Stimulated activated CD4-positive, alpha-beta T cell treated with anti-CD3 and anti-CD28 coated beads, Interleukin-15, amount 100 ng/mL, for 1 hour (primary cell): ENCODE measurements at regions not wholly inside any gene's neighbourhood (a gene's known extent, or its start where the extent isn't known, plus 50 kb on each side); places are given as distances from the start of the nearest gene placed in this dataset.
"Not testable (repeated sequence)": the region's sequence is repeated elsewhere in the genome, so short reads cannot be mapped to it uniquely, and the experiment has no call there.

Source experiments
- DNase-seq, 2 donors: peaks; one replicate each; pipeline ENCODE4 v3.0.0-alpha.2; 2020; ENCODE audit warnings: low read depth in 1 of 2, low spot score in 1 of 2

DNA sequence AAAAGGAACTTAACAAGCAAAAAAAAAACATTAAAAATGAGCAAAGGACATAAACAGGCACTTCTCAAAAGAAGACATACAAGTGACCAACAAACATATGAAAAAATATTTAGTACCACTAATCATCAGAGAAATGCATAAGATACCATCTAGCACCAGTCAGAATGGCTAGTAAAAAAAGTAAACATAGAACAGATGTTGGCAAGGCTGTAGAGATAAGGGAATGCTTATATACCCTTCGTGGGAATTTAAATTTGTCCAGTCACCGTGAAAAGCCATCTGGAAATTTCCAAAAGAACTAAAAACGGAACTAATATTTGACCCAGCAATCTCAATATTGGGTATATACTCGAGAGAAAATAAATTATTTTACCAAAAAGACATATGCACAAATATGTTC, 1751.3 kb upstream of the LRRTM1 start:
- no peak for DNase-seq

DNA sequence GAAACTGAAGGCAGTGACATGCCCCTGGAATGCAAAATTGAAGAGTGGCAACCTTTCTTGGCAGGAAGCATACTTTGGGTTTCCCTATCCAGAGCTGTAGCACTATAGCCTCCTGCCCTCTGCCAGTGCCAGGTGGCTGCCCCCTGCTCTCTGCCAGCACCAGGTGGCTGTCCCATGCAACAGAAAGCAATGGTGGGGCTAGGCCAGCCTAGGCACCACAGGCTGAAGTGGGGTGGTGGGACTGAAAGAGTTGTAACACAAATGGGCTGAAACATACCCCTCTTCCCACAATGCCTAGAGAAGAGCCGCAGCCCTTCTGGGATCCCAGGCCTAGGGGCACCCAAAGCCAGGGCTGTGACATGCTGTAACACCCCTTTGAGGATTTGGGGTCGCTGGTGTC, 1739.3 kb upstream of the LRRTM1 start:
- no peak for DNase-seq

DNA sequence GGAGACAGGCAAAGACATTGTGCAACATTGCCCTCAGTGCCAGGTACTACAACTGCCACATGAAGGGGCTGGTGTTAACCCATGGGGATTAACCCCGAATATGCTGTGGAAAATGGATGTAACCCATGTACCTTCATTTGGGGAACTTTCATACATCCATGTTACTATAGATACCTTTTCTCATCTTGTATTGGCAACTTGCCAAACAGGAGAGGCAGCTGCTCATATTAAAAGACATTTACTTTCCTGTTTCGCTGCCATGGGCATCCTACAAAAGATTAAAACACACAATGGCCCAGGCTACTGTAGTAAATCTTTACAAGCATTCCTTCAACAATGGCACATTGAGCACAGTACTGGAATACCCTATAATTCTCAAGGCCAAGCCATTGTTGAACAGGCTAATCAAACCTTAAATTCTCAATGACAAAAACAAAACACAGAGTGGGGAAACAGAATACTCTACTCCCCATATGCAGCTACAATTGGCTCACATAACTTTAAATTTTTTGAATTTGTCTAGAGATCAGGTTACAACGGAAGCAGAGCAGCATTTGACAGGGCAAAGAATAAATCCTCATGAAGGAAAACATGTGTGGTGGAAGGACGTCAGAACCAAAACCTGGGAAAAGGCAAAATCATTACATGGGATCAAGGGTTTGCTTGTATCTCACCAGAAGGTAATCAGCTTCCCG, 1723.5 kb upstream of the LRRTM1 start:
- no peak for DNase-seq

DNA sequence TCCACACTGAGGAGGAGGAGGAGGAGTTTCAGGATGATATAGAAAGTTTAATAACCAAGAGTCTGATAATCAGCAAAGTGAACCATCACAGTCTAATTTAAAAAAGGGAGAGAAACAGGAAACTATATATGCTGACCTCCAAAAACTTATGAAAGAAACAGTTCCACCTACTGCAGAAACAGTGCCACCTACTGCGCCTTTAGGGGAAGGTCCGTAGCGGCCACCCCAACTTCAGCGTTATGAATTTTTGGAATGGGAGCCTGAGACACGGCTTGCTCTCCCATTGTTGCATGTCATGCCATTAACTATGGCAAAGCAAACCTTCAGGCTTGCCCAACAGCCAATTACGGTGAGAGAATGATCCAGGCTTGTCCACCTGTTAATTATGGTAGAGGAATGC, 1719.2 kb upstream of the LRRTM1 start:
- no peak for DNase-seq

DNA sequence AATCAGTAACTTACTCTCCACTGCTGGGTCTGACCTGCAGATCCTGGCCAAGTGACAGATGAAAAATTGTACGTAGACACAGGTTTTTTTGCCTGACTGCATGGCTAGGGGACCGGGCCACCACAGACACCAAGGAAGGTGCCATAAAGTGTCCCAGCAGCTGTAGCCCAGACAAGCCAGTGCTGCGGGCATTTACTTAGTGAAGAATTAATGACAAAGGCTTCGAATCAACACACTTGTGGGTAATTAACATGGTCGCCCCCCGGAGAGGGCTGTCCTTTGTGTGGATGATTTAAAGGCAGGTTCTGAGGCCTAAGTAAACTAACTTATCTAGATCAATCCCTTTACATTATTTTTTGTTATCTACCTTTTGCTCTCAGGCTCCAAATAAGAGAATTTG, 1709.1 kb upstream of the LRRTM1 start:
- no peak for DNase-seq

DNA sequence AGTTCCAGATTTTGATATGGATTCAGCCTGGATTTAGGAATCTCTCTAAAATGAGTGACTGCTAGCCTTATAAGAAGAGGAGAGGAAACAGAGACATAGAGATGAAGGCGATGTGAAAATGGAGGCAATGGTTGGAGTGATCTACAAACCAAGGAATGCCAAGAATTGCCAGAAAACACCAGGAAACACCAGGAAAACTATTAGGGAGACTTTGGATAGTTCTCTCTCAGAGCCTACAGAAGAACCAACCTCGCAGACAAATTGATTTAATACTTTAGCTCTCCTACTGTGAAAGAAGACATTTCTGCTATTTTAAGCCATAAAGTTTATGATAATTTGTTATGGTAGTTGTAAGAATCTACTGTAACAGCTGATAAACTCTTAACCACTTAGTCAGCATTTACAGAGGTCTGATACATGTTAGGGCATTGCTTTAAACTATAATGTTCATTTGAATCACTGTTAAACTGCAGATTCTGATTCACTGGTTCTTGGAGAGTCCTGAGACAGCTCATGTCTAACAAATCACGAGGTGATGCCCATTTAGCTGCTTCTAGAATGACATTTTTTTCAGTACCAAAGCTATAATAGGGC, 1702.6 kb upstream of the LRRTM1 start:
- no peak for DNase-seq

DNA sequence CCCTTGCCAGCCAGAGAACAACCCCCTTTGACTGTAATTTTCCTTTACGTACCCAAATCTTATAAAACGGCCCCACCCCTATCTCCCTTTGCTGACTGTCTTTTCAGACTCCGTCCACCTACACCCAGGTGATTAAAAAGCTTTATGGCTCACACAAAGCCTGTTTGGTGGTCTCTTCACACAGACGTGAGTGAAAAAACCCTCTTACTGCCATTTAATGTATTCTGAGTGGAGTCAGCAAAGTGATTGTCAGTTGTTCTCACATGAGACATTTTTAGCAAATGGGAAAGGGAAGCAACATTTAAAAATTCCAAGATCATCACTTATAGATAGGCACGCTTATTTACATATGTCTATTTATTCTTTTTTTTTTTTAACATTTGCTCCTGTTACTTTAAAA, 1701.3 kb upstream of the LRRTM1 start:
- DNase-seq, result not testable (repeated sequence)

DNA sequence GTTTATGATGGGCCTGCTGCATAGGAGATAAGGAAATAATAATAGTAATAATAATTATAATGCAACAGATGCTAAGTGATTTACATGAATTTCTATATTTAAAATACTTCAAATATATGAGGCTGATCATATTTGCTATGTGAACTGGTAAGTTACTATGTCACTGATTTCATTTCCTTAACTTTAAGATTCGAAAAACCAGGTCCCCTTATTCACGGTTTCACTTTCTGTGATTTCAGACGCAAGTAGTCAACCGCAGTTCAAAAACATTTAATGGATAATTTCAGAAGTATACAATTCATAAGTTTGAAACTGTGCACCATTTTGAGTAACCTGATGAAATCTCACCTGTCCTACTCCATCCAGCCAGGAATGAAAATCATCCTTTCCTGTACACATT, 1697.1 kb upstream of the LRRTM1 start:
- no peak for DNase-seq

DNA sequence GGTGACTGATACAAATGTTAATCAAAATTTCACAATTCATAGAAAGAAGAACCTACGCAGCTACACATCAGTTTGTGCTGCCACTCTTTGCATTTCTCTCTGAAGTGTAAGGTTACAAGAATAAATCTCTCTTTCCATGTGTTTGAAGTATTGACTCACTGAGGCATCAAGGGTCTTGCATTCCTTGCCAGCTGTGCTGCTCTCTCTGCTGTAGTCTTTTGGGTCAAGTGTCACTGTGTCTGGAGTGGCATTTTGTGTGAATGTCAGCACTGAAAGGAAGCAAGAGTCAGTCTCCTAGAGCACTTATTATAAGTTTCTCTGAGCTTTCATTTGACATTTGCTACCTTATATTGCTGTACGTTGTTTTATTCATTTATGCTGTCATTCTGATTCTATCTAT, 1696.1 kb upstream of the LRRTM1 start:
- no peak for DNase-seq

DNA sequence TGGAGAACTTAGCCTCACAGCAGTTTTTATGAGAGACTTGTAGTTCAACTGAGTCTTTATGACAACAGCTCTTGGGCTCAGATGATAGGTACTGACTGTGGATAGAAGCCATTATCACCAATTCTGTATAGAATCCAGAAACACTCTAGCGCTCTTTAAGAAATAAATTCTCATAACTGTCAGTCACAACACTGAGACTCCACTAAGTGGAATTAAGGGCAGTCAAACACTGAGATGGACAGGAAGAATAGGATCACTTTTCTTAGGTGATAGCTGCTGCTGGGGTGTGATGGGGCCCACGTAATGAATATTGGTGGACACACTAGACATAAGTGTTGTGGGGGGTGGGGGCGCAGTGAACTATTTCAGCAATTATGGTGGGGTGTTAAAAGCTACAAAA, 1691.8 kb upstream of the LRRTM1 start:
- no peak for DNase-seq

DNA sequence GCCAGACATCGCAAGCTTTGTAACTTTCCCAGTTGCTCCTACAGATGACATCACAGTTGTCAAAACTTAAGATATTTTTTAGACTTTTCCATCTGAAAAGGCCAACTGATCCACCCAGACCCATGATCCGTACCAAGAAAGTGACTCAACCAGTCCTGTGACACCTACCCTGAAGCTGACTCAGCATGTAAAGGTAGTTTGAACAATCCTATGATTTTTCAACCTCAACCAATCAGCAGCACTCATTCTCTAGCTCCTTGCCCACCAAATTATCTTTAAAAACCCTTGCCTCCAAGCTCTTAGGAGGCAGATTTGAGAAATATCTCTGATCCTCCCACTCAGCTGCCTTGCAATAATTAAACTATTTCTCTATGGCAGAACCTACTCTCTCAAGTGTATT, 1686.7 kb upstream of the LRRTM1 start:
- DNase-seq, result no peak

DNA sequence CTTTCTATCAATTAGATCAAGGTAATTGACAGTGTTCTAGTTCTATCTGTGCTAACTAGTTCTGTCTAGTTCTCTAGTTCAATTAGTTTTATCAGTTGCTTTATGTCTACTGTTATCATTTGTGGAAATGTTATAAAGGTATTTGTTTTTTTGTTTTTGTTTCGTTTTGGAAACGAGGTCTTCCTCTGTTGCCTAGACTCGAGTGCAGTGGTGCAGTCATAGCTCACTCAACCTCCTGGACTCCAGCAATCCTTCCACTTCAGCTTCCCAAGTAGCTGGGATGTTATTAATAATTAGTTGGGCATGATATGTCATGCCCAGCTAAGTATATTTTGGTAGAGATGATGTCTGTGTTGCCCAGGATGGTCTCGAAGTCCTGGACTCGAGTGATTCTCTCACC, 1682.8 kb upstream of the LRRTM1 start:
- no peak for DNase-seq

DNA sequence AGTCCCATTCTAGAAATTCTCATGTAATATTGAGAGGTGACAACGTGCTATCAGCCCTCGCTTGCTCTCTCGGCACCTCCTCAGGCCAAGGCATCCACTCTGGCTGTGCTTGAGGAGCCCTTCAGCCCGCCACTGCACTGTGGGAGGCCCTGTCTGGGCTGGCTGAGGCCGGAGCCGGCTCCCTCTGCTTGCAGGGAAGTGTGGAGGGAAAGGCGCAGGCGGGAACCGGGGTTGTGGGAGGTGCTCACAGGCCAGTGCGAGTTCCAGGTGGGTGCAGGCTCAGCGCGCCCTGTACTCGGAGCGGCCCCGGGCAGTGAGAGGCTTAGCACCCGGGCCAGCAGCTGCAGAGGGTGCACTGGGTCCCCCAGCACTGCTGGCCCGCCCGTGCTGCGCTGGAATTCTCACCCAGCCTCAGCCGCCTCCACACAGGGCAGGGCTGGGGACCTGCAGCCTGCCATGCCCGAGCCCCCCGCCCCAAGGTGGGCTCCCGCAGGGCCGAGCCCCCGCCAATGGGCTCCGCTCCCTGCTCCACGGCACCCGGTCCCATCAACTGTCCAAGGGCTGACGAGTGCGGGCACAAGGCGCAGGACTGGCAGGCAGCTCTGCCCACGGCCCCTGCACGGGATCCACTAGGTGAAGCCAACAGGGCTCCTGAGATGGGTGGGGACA, 1680.6 kb upstream of the LRRTM1 start:
- no peak for DNase-seq

DNA sequence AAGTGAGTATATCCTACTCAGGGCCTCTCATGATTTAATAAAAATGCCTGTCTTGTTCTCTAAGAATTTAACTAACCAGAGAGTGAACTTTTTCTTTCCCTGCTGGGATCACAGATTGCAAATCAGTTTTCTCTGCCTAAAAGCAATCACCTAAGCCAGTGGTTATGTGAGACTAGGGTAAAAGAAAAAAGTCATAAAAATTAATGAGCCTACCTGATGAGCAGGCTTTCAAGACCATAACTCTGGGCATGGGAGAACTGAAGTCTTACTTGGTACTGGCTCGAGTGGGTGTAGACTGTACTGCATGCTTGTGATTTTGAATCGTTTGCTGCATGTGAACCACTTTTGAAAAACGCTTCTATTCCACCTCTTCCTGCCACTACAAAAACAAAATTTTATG, 1677.0 kb upstream of the LRRTM1 start:
- DNase-seq, result no peak

DNA sequence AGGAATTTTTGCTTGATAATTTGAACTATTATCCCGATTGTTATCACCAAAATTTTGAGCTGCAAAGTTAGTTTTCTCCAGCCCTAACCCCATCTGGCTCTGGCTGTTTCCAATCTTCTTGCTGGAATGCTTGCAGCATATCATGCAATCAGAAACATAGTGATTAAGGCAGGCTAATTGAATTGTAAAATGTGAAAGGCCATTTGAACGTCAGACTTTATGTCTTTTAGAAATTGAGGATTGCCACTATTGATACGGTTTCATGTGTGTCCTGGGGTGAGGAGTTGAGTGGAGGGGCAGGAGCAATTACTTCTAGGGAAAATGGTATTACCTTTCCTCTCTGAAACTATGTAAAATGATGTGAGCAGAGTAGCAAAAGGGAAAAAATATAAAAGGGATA, 1674.5 kb upstream of the LRRTM1 start:
- no peak for DNase-seq

DNA sequence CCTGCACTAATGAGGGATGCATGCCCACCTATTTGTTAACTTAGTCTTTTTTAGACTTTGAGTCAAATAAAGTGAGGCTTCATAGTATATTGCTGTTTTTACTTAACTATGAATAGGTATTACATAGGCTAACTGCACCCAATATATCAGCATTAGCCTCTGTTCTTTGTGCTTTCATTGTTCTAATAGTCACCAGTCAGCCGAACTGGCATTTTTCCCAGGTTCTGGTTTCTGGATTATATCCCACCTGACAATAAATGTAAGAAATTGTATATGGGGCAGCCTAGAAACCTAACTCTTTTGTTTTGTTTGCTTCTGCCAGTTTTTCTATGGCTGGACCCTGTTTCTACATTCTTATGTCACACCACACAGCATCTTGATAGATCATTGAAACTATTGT, 1672.4 kb upstream of the LRRTM1 start:
- DNase-seq, result no peak

DNA sequence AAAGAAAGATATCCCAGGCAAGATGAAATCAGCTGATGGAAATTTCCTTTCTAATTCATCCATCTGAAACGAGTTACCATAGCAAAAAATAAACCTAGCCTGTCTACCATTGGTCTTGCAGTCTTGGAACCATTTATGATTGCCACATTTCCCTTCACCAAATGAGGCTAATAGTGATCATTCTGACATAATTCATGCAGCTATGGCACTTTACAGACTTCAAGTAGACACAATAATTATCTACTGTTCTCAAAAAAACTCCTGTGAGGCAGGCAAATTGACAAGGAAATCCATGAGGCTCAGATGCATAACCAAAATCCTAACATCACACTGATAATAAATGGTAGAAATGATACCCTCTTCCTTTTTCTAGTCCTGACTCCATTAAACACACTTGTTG, 1669.7 kb upstream of the LRRTM1 start:
- no peak for DNase-seq

DNA sequence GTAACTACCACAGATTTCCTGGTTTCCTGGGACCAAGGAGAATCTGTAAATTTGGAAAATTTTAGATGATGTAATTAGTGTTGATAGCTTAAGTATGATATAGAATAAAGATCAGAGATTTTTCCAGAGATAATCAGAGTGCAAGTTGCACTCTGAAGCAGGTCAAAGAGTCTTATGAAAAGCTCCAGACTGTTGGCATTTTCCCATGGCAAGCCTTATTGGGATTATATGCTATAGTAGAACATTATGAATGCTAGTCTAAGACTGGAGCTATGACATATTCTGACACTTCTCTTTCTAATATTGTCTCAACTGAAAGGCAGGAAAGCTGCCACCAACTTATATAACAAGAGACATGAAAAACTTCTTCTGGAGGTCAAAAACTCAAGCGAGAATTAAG, 1638.3 kb upstream of the LRRTM1 start:
- DNase-seq, result no peak

DNA sequence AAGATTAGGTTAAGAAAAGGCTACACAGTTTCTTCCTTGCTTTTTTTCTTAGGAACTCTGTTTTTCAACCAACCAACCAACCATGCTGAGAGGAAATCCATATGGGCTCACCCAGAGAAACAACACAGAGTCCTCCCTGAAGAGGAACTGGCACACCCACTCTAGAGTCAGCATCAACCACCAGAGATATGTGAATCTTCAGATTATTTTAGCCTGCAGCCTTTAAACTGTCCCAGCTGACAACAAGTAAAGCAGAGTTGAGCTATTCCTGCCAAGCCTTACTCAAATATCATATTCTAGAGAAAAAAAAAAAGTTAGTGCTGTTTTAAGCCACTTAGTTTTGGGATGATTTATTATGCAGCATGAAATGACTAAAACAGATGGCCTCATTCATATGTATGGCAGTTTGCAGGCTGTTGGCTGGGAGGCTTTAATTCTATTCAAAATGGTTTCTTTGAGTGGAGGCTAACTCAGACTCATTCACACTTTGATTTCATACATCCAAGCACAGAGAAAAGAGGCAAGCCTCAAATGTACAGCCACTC, 1637.7 kb upstream of the LRRTM1 start:
- no peak for DNase-seq

DNA sequence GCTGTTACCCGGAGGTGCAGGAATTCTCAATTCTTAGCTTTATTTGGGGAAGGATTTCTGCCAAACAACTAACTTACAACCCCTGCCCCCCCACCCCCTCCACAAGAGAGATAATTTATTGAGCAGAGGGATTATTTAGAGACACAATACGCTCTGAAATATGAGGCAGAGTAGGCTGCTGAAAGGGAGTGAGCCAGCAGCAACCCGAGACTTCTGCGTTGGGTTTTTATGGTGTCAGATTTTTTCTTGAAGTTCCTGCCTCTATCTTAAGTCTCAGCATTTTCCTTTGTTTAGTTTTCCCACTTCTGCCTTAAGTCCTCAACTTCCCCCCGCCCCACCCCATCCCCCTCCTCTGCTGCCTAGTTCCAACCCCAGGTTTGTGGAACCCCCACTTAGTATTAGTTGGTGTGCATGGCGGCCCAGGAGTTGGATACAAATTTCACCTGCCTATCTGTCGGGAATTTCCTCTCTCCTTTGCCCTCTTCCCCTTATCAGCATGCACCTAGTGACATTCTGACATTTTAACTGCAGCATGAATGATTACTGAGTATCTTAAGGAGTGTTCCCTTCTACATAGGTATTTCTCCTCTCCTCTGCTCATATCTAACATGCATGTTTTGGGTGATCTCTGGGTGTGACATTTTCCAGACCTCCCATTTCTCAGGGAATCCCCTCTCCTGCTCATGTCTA, 1635.9 kb upstream of the LRRTM1 start:
- DNase-seq, result no peak

DNA sequence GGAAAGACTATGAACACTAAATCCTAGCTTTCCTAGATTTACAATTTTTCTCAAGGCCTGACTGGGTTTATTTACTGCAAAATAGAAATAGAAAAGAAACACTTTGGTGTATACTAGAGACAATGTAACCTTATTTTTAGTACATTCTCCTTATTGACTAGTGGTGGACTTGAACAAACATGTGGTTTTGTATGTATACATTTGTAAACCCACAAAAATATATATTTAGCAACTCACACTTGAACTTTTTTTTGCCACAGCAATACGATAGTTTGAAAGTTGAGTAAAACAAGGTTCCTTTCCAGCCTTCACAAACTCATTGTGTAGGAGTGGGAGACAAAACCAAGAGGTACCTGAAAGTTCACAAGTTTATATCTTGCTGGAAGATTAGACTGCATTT, 1633.4 kb upstream of the LRRTM1 start:
- no peak for DNase-seq

DNA sequence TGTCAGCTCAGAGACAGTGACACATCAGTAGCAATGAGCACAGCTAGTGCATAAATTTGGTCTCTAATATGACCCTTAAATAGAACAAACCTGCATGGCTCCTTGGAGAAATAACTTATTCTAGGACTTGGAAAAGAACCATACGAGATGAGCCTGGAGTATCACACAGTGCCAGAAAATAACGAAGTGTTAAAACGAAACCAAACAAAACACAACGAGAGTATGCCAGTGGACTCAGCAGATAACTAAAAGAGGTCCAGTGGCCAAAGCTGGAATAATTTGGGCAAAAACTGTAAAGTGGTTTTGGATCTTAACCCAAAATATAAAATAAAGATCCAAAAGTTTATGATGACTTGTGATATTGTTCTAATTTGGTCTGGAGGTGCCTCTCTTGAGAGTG, 1599.0 kb upstream of the LRRTM1 start:
- DNase-seq, result no peak
